Omental fat pad (tissue), 3 donors: ENCODE measurements at regions not wholly inside any gene's neighbourhood (a gene's known extent, or its start where the extent isn't known, plus 50 kb on each side); places are given as distances from the start of the nearest gene placed in this dataset.

Source experiments
- ATAC-seq: fragments of 150-250 bp; one replicate; pipeline ENCODE4 v1.9.1; 2016; ENCODE audit warnings: mild to moderate bottlenecking, moderate library complexity; ENCODE audit not compliant: low FRiP score
- DNase-seq: peaks from one replicate; pipeline ENCODE4 v3.0.0-alpha.2; 2019; ENCODE audit warnings: low spot score
- CTCF ChIP-seq, 3 donors: fragments of 450-650 bp; IDR thresholded peaks; one replicate each; pipeline ENCODE4 v1.5.1; 2016 to 2017; ENCODE audit warnings: antibody characterized with exemption in 3 of 3, mild to moderate bottlenecking in 3 of 3, moderate library complexity in 2 of 3

- ATAC-seq = no peak
- DNase-seq = no peak
- TF ChIP-seq CTCF (IDR thresholded peaks at IDR 0.05) = no peak
These were observed 290.2 kb upstream of the TCF4 start for GRCh38 chr18:55878224-55878623.

GRCh38 chr18:55877321-55877720, 289.3 kb upstream of the TCF4 start:
- no peak for TF ChIP-seq CTCF (IDR thresholded peaks at IDR 0.05)
- DNase-seq (no peak), ATAC-seq (no peak)

GRCh38 chr18:55876254-55876653, 288.3 kb upstream of the TCF4 start:
- TF ChIP-seq CTCF (IDR thresholded peaks at IDR 0.05) = no peak
- no peak for ATAC-seq
- no peak for DNase-seq

- ATAC-seq (no peak), DNase-seq (no peak)
- TF ChIP-seq CTCF (IDR thresholded peaks at IDR 0.05) = no peak
These were observed 287.4 kb upstream of the TCF4 start for GRCh38 chr18:55875371-55875901.

GRCh38 chr18:55869556-55870501, 281.8 kb upstream of the TCF4 start:
- DNase-seq (no peak), ATAC-seq (peak; percentile 82)
- TF ChIP-seq CTCF (IDR thresholded peaks at IDR 0.05) = no peak

GRCh38 chr18:55868909-55869308, 280.9 kb upstream of the TCF4 start:
- DNase-seq (no peak), ATAC-seq (no peak)
- TF ChIP-seq CTCF (IDR thresholded peaks at IDR 0.05) = no peak

- no peak for TF ChIP-seq CTCF (IDR thresholded peaks at IDR 0.05)
- DNase-seq (no peak), ATAC-seq (no peak)
These were observed 278.9 kb upstream of the TCF4 start for GRCh38 chr18:55866886-55867285.
